IMR-90 (cell line): ENCODE measurements at regions not wholly inside any gene's neighbourhood (a gene's known extent, or its start where the extent isn't known, plus 50 kb on each side); places are given as distances from the start of the nearest gene placed in this dataset.

Experiments used
- ATAC-seq: fragments of 200-7000 bp; cut with Tn5 transposase; 2 replicates; pipeline ENCODE4 v1.9.1; 2020; ENCODE audit warnings: low read depth, mild to moderate bottlenecking, moderate library complexity
- BruUV-seq: library from RNA; stranded (reverse); fragments of 400-500 nt; replicated peaks from 2 replicates; lab custom pipeline; 2021; lab: Mats Ljungman, UMichigan
- CTCF ChIA-PET: fragments of 300-600 bp; formaldehyde crosslinking; extraction: SDS; loops from one replicate; lab custom pipeline; 2021; ENCODE audit warnings: antibody characterized with exemption; lab: Yijun Ruan, JAX
- POLR2A ChIA-PET: fragments of 300-600 bp; sonication (Branson Sonifier 250); formaldehyde crosslinking; loops from one replicate; lab custom pipeline; 2022; ENCODE audit warnings: antibody characterized with exemption; ENCODE audit not compliant: unreplicated experiment; lab: Charles Lee
- DNase-seq: peaks from one replicate; pipeline ENCODE4 v3.0.0; 2013
- H2AFZ ChIP-seq: replicated peaks from 2 replicates; pipeline ENCODE3; 2013; ENCODE audit warnings: low read length, mild to moderate bottlenecking; ENCODE audit not compliant: poor library complexity
- H2AK5ac ChIP-seq: 2 replicates; pipeline ENCODE4 v1.6.1; 2013; ENCODE audit warnings: low read depth, low read length, inconsistent platforms
- H2AK9ac ChIP-seq: replicated peaks from 2 replicates; pipeline ENCODE3; 2013; ENCODE audit warnings: mild to moderate bottlenecking, low read depth, low read length, moderate library complexity; ENCODE audit not compliant: poor library complexity
- H2BK120ac ChIP-seq: 2 replicates; pipeline ENCODE4 v1.6.1; 2013; ENCODE audit warnings: low read depth, low read length, inconsistent platforms
- H2BK15ac ChIP-seq: 3 replicates; pipeline ENCODE4 v1.6.1; 2013; ENCODE audit warnings: low read depth, low read length, inconsistent platforms
- H2BK20ac ChIP-seq: 2 replicates; pipeline ENCODE4 v1.6.1; 2013; ENCODE audit warnings: low read depth, mild to moderate bottlenecking, inconsistent platforms, low read length, moderate library complexity
- H2BK5ac ChIP-seq: 2 replicates; pipeline ENCODE4 v1.6.1; 2013; ENCODE audit warnings: mild to moderate bottlenecking, low read depth, low read length, inconsistent platforms; ENCODE audit not compliant: poor library complexity, severe bottlenecking
- H3K14ac ChIP-seq: replicated peaks from 2 replicates; pipeline ENCODE4 v1.6.1; 2013; ENCODE audit warnings: low read depth, low read length, inconsistent platforms
- H3K18ac ChIP-seq: 2 replicates; pipeline ENCODE4 v1.6.1; 2013; ENCODE audit warnings: low read depth, low read length, control low read depth
- H3K23ac ChIP-seq: 2 replicates; pipeline ENCODE4 v1.6.1; 2013; ENCODE audit warnings: low read depth, low read length, inconsistent platforms
- H3K27ac ChIP-seq: 2 replicates; pipeline ENCODE4 v1.5.1; 2013; ENCODE audit warnings: mild to moderate bottlenecking, control low read depth, low read length; ENCODE audit not compliant: insufficient read depth
- H3K27me3 ChIP-seq: 2 replicates; pipeline ENCODE4 v1.6.1; 2013; ENCODE audit warnings: low read length; ENCODE audit not compliant: control insufficient read depth, insufficient read depth
- H3K36me3 ChIP-seq: 2 replicates; pipeline ENCODE4 v1.6.1; 2013; ENCODE audit warnings: low read length, mixed read lengths; ENCODE audit not compliant: control insufficient read depth, insufficient read depth
- H3K4ac ChIP-seq: 2 replicates; pipeline ENCODE4 v1.6.1; 2013; ENCODE audit warnings: low read depth, low read length, inconsistent platforms
- H3K4me1 ChIP-seq: 2 replicates; pipeline ENCODE4 v1.6.1; 2013; ENCODE audit warnings: low read length, mixed read lengths; ENCODE audit not compliant: control insufficient read depth, insufficient read depth
- H3K4me2 ChIP-seq: 2 replicates; pipeline ENCODE4 v1.6.1; 2013; ENCODE audit warnings: low read depth, mild to moderate bottlenecking, control low read depth, low read length, moderate library complexity
- H3K4me3 ChIP-seq: 2 replicates; pipeline ENCODE4 v1.5.1; 2013; ENCODE audit warnings: low read depth, mild to moderate bottlenecking, control low read depth, low read length, moderate library complexity; ENCODE audit not compliant: insufficient read depth
- H3K56ac ChIP-seq: 2 replicates; pipeline ENCODE4 v1.6.1; 2013; ENCODE audit warnings: low read length, inconsistent platforms; ENCODE audit not compliant: insufficient read depth; ENCODE audit errors: extremely low read depth
- H3K79me1 ChIP-seq, 2 experiments: 2 replicates each; pipeline ENCODE4 v1.6.1; 2013; ENCODE audit warnings: low read length in 2 of 2, inconsistent platforms in 1 of 2, low read depth in 1 of 2
- H3K9ac ChIP-seq: 2 replicates; pipeline ENCODE4 v1.6.1; 2013; ENCODE audit warnings: low read depth, low read length, control low read depth
- H3K9me1 ChIP-seq: 2 replicates; pipeline ENCODE4 v1.6.1; 2013; ENCODE audit warnings: low read length, inconsistent platforms; ENCODE audit not compliant: insufficient read depth
- H3K9me3 ChIP-seq: 2 replicates; pipeline ENCODE4 v1.6.1; 2013; ENCODE audit warnings: low read length; ENCODE audit not compliant: control insufficient read depth, insufficient read depth
- H4K20me1 ChIP-seq: 2 replicates; pipeline ENCODE4 v1.6.1; 2013; ENCODE audit warnings: low read length, inconsistent platforms; ENCODE audit not compliant: insufficient read depth
- H4K5ac ChIP-seq: 2 replicates; pipeline ENCODE4 v1.6.1; 2013; ENCODE audit warnings: mild to moderate bottlenecking, low read depth, low read length, control low read depth
- H4K8ac ChIP-seq, 2 experiments: 2 replicates each; pipeline ENCODE4 v1.6.1; 2013; ENCODE audit warnings: low read depth in 2 of 2, low read length in 2 of 2, control low read depth in 1 of 2, inconsistent platforms in 1 of 2
- H4K91ac ChIP-seq: 2 replicates; pipeline ENCODE4 v1.6.1; 2013; ENCODE audit warnings: low read depth, low read length, inconsistent platforms; ENCODE audit not compliant: insufficient read depth
- BHLHE40 ChIP-seq: fragments of 150-350 bp; IDR thresholded peaks from 2 replicates; pipeline ENCODE4 v1.6.1; 2016; ENCODE audit warnings: mild to moderate bottlenecking, low read depth, low read length
- CEBPB ChIP-seq: IDR thresholded peaks from 2 replicates; pipeline ENCODE4 v1.6.1; 2012; ENCODE audit warnings: low read depth, low read length, improper control_type of control experiment
- CHD1 ChIP-seq: IDR thresholded peaks from 2 replicates; pipeline ENCODE4 v1.6.1; 2012; ENCODE audit warnings: low read depth, low read length, improper control_type of control experiment
- FOS ChIP-seq: fragments of 150-350 bp; IDR thresholded peaks from 2 replicates; pipeline ENCODE4 v1.6.1; 2016; ENCODE audit warnings: low read depth, low read length
- MAFK ChIP-seq: IDR thresholded peaks from 2 replicates; pipeline ENCODE4 v1.6.1; 2012; ENCODE audit warnings: low read depth, low read length, improper control_type of control experiment
- MAZ ChIP-seq: IDR thresholded peaks from 2 replicates; pipeline ENCODE4 v1.6.1; 2012; ENCODE audit warnings: low read depth, mild to moderate bottlenecking, low read length, improper control_type of control experiment, moderate library complexity, borderline replicate concordance
- MXI1 ChIP-seq: IDR thresholded peaks from 2 replicates; pipeline ENCODE4 v1.6.1; 2012; ENCODE audit warnings: low read depth, mild to moderate bottlenecking, low read length, moderate library complexity, borderline replicate concordance
- NFE2L2 ChIP-seq: fragments of 150-350 bp; IDR thresholded peaks from 2 replicates; pipeline ENCODE4 v1.6.1; 2016; ENCODE audit warnings: low read depth, mild to moderate bottlenecking, low read length
- POLR2A ChIP-seq: IDR thresholded peaks from 2 replicates; pipeline ENCODE4 v1.6.1; 2012; ENCODE audit warnings: mild to moderate bottlenecking, low read depth, low read length
- RAD21 ChIP-seq: IDR thresholded peaks from 2 replicates; pipeline ENCODE4 v1.6.1; 2012; ENCODE audit warnings: low read length, improper control_type of control experiment
- RCOR1 ChIP-seq: IDR thresholded peaks from 2 replicates; pipeline ENCODE4 v1.6.1; 2012; ENCODE audit warnings: mild to moderate bottlenecking, low read length, improper control_type of control experiment; ENCODE audit not compliant: insufficient replicate concordance
- RFX5 ChIP-seq: IDR thresholded peaks from 2 replicates; pipeline ENCODE4 v1.8.0; 2012; ENCODE audit warnings: low read depth, mild to moderate bottlenecking, low read length, moderate library complexity
- SMC3 ChIP-seq: fragments of 150-350 bp; IDR thresholded peaks from 2 replicates; pipeline ENCODE4 v1.6.1; 2016; ENCODE audit warnings: low read depth, mild to moderate bottlenecking, antibody characterized with exemption, low read length, moderate library complexity
- WGBS, 2 experiments: methylation state at CpG; one replicate each; pipeline versions ENCODE4 v1.1.5 to v1.1.7; 2013; ENCODE audit warnings: missing lambda C conversion rate in 2 of 2; ENCODE audit not compliant: insufficient read length in 1 of 2; ENCODE audit errors: extremely low coverage in 2 of 2; 5-methylcytosine and 5-hydroxymethylcytosine counted together
- dilution Hi-C: fragments of 300-500 bp; cut with HindIII; formaldehyde crosslinking; loops from one replicate; pipeline ENCODE4 v1.14.3; 2018; ENCODE audit warnings: low sequenced_read_pairs; ENCODE audit not compliant: unreplicated experiment
- in situ Hi-C: fragments of 300-500 bp; cut with MboI; formaldehyde crosslinking; loops from 3 replicates; pipeline ENCODE4 v1.14.3; 2019; ENCODE audit warnings: low sequenced_read_pairs, inconsistent platforms, mixed read lengths
- intact Hi-C: fragments of 100-400 bp; cut with micrococcal nuclease; formaldehyde crosslinking; loops from 2 replicates; pipeline ENCODE4 v1.10.0; 2022
- TF ChIP-seq, protein P1 (sequence below): conservative IDR thresholded peaks from 2 replicates; pipeline ENCODE4 v1.5.1; 2012; ENCODE audit warnings: mild to moderate bottlenecking, low read depth, low read length, improper control_type of control experiment
- TF ChIP-seq, protein P2 (sequence below): fragments of 150-350 bp; IDR thresholded peaks from 2 replicates; pipeline ENCODE4 v1.6.1; 2017; ENCODE audit warnings: mild to moderate bottlenecking, antibody characterized with exemption, low read length, low read depth
- TF ChIP-seq, protein P3 (sequence below): fragments of 150-350 bp; IDR thresholded peaks from 2 replicates; pipeline ENCODE4 v1.6.1; 2016; ENCODE audit warnings: low read depth, mild to moderate bottlenecking, low read length, moderate library complexity, borderline replicate concordance

DNA sequence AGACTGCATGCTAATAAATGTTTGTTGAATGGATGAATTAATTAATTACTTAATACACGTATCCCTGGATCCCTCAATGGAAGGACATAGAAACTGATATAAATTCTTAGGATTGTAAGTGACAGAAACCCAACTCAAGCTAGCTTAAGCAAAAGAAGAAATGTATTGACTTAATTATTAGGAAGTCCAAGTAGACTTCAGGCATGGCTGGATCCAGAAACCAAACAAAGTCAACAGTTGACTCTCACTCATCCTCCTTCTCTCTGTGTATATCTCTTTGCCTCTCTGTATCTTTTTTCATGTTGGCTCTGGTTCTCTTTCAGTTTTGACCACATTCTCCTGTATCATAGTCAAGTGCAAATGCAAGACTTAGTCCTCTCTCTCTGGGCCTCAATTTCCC, 82.0 kb upstream of the CTNNBL1 start:
- H3K9me3 ChIP-seq = peaks cover 2% of the 10 kb centered on the region; the same call in 1 of the 2 replicates
- no peak overlapping the region for H2BK15ac ChIP-seq
- no peak overlapping the region for H3K9ac ChIP-seq
- CTCF ChIA-PET = no interaction called here
- no peaks in the 10 kb centered on the region for H3K9me1 ChIP-seq
- BruUV-seq = no TSS peak
- H3K27me3 ChIP-seq = peaks cover 9% of the 10 kb centered on the region; the same call in 1 of the 2 replicates
- H4K20me1 ChIP-seq = no peaks in the 10 kb centered on the region; the same call in 1 of the 2 replicates
- DNase-seq (no peak), ATAC-seq (no peak)
- H3K4me1 ChIP-seq = no peaks in the 10 kb centered on the region
- H4K5ac ChIP-seq = no peak overlapping the region
- no peak overlapping the region for H3K4me2 ChIP-seq
- in situ Hi-C loops (no loop called here), dilution Hi-C loops (no loop called here), intact Hi-C loops (no loop called here)
- H3K56ac ChIP-seq = no peak overlapping the region
- H3K27ac ChIP-seq = no peak overlapping the region
- H3K14ac ChIP-seq = no peak overlapping the region
- H2BK120ac ChIP-seq = no peak overlapping the region
- H2AK9ac ChIP-seq = no peak overlapping the region
- no CpG with 5 or more reads among the region's 1 CpG for WGBS, 2 experiments
- H3K36me3 ChIP-seq = no peaks in the 10 kb centered on the region
- no peak overlapping the region for H3K4me3 ChIP-seq
- H2AFZ ChIP-seq = no peak overlapping the region
- H3K4ac ChIP-seq = no peak overlapping the region
- H2BK5ac ChIP-seq = no peak overlapping the region
- no peak overlapping the region for H3K23ac ChIP-seq
- POLR2A ChIA-PET = no interaction called here
- no peak overlapping the region for H2AK5ac ChIP-seq
- H3K18ac ChIP-seq = no peak overlapping the region
- no peak overlapping the region for H4K8ac ChIP-seq
- no peak overlapping the region for H2BK20ac ChIP-seq
- H3K79me1 ChIP-seq = no peaks in the 10 kb centered on the region
- no peak overlapping the region for H4K91ac ChIP-seq
- TF ChIP-seq NFE2L2 (no peak), RFX5 (no peak), MAZ (no peak), POLR2A (no peak), MXI1 (no peak), CEBPB (no peak), RCOR1 (no peak), FOS (no peak), RAD21 (no peak), MAFK (no peak), CHD1 (no peak), BHLHE40 (no peak), SMC3 (no peak)
- TF ChIP-seq, protein P1, sequence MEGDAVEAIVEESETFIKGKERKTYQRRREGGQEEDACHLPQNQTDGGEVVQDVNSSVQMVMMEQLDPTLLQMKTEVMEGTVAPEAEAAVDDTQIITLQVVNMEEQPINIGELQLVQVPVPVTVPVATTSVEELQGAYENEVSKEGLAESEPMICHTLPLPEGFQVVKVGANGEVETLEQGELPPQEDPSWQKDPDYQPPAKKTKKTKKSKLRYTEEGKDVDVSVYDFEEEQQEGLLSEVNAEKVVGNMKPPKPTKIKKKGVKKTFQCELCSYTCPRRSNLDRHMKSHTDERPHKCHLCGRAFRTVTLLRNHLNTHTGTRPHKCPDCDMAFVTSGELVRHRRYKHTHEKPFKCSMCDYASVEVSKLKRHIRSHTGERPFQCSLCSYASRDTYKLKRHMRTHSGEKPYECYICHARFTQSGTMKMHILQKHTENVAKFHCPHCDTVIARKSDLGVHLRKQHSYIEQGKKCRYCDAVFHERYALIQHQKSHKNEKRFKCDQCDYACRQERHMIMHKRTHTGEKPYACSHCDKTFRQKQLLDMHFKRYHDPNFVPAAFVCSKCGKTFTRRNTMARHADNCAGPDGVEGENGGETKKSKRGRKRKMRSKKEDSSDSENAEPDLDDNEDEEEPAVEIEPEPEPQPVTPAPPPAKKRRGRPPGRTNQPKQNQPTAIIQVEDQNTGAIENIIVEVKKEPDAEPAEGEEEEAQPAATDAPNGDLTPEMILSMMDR = no peak
- TF ChIP-seq, protein P2, sequence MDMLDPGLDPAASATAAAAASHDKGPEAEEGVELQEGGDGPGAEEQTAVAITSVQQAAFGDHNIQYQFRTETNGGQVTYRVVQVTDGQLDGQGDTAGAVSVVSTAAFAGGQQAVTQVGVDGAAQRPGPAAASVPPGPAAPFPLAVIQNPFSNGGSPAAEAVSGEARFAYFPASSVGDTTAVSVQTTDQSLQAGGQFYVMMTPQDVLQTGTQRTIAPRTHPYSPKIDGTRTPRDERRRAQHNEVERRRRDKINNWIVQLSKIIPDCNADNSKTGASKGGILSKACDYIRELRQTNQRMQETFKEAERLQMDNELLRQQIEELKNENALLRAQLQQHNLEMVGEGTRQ = no peak
- TF ChIP-seq, protein P3, sequence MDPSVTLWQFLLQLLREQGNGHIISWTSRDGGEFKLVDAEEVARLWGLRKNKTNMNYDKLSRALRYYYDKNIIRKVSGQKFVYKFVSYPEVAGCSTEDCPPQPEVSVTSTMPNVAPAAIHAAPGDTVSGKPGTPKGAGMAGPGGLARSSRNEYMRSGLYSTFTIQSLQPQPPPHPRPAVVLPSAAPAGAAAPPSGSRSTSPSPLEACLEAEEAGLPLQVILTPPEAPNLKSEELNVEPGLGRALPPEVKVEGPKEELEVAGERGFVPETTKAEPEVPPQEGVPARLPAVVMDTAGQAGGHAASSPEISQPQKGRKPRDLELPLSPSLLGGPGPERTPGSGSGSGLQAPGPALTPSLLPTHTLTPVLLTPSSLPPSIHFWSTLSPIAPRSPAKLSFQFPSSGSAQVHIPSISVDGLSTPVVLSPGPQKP = no peak
